Vagina (tissue), 2 donors: ENCODE measurements at regions not wholly inside any gene's neighbourhood (a gene's known extent, or its start where the extent isn't known, plus 50 kb on each side); places are given as distances from the start of the nearest gene placed in this dataset.

Experiments used
- CTCF ChIP-seq, 3 experiments: fragments of 450-650 bp in 2 of 3; fragments of 200-600 bp in 1 of 3; sonication (generic) in 1 of 3; IDR thresholded peaks; one replicate each; pipeline ENCODE4 v1.5.1; 2017 to 2019; ENCODE audit warnings: antibody characterized with exemption in 3 of 3, mild to moderate bottlenecking in 2 of 3, moderate library complexity in 2 of 3
- POLR2A ChIP-seq, 2 donors: fragments of 450-650 bp; IDR thresholded peaks; one replicate each; pipeline ENCODE4 v1.6.1; 2017; ENCODE audit warnings: antibody characterized with exemption in 2 of 2, mild to moderate bottlenecking in 2 of 2, moderate library complexity in 2 of 2

DNA sequence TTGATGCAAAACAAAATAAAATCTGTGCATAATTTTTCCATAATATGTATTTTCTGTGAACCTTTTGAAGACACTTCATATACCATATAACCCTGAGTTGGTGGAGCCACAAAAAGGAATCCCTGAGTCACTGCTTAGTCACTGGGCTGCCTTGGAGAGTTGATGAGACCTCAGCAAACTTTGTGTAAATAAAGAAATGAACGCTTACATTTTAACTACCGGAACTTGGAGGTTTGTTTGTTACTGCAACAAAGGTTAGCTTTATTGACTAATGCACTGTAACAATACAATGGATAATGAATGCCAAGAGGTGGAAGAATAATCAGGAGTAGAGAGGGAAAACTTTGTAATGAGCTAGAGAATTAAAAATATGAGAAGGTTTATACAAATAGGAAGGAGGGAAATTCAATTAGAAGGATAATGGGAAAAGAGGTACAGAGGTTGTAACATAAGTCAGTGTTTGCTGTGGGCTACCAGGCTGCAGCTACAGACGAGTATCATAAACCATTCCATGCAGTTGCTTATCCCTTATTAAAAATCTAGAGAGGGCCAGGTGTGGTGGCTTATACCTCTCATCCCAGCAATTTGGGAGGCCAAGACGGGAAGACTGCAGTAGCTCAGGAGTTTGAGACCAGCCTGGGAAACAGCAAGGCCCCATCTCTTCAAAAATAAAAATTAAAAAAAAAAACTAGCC, 1042.1 kb downstream of the TYW1 start:
- no peak for TF ChIP-seq CTCF (IDR thresholded peaks at IDR 0.05)
- no peak for TF ChIP-seq POLR2A (IDR thresholded peaks at IDR 0.05)
